HG03108 (cell line): ENCODE measurements at regions not wholly inside any gene's neighbourhood (a gene's known extent, or its start where the extent isn't known, plus 50 kb on each side); places are given as distances from the start of the nearest gene placed in this dataset.

Source experiments
- ATAC-seq: cut with Tn5 transposase; IDR thresholded peaks from one replicate; pipeline ENCODE4 v1.9.1; 2021; ENCODE audit warnings: moderate library complexity; ENCODE audit not compliant: unreplicated experiment

DNA sequence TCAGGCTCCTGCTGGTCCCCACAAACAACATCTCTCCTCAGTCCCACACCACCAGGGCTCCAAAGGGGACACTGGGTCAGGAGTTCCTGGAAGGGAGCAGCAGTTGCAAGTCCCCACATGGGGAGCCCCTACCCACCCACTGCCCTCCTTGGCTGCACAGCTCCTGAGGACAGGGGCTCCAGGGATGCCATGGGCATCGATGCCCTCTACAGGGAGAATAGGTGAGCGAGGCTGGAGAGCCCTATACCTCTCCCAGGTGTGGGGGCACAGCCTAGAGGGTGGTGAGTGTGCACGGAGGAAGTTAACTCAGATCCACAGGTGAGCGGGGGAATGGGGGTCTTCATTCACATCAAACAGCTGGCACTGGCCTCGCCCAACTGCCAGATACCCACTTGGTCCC is 141.2 kb upstream of the LINGO1 start:
- no peak for ATAC-seq

DNA sequence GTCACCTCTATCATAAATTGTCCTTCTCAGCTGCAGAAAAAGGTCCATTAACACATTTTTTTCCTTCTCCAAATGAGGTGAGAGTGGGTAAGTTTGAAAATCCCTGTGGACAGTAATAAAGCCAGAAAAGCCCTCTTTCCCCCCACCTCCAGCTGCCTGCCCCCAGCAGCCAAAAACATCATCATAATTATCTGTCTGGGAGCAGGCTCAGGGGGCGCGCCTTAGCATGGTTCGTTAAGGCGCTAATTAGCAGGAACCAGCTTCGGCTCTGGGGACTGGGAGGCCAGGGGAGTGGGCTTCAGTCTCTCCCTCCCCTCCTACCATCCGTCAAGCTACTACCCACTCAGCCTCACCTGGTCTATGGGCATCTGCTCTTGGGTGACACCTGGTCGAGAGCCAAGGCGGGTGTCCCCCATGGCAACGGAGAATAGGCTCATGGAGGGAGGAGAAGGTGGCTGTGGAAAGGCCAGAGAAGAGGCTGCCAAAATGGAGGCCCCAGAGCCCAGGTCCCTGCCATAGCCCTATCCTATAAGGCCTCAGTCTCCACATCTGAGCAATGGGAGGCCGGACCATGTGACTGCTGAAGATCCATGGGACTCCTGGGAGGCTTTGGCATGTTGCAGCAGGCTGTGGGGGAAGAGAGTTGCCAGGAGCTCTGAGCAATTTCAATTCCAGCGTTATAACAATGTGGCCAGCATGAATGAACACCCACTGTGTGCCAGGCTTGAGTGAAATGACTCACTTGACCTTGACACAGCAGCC is 140.1 kb upstream of the LINGO1 start:
- no peak for ATAC-seq

DNA sequence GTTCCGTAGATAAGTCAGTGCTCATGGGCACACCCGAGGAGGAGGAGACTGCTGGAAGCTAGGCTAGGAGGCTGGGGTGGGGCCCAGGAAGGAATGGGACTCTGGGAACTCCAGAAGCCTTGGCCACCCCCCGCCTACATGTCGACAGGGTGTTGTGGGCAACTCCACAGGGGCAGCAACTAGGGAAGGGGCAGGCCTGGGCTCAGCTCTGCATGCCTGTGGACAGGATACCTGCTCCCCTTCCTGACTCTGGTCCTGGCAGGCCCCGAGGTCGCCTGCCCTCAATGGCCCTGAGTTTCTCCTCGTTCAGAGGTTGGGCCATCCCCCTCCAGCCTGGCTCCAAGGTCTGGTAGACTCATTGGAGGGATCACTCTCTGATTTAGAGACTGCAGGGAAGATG is 138.9 kb upstream of the LINGO1 start:
- ATAC-seq = no peak

DNA sequence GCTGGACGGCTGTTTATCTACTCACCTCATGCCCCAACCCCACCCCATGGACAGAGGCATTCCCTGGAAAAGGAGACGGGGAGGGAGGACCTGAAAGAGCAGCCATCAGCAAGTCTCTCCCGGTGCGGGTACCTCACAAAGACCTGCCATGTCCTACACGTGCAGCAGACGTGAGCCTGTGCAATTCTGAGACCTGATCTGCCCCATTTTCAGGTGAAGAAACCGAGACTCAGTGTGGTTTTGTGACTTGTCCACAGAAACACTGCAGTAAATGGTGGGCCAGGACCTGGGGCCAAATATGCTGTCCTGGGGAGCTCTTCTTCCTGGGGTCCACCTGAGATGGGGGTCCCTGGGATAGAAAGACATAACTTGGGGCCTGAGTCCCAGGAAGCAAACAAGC is 137.0 kb upstream of the LINGO1 start:
- ATAC-seq = no peak

DNA sequence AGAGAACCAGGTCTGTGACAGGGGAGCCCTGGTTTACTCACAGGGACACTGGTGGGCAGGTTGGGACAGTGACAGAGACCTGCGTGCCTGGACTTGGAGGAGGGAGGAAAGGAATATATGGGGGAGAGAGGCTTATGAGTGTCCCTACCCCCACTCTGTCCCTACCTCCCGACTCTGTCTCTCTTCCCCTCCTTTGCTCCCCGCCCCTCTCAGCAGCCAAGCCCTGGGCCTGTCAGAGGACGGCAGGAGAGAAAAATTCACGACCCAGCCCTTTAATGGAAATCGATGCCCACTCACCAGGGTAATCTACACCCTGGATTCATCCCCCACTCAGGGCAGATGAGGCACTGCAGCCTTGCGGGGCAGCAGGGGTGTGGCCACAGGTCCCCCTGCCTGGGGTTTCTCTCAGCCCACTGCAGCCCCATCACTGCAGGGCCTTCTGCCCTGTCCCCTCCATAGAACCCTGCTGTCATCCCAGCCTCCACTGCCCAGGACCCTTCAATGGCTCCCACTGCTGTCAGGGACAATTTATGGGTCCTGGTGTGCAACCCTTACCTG is 135.9 kb upstream of the LINGO1 start:
- no peak for ATAC-seq

DNA sequence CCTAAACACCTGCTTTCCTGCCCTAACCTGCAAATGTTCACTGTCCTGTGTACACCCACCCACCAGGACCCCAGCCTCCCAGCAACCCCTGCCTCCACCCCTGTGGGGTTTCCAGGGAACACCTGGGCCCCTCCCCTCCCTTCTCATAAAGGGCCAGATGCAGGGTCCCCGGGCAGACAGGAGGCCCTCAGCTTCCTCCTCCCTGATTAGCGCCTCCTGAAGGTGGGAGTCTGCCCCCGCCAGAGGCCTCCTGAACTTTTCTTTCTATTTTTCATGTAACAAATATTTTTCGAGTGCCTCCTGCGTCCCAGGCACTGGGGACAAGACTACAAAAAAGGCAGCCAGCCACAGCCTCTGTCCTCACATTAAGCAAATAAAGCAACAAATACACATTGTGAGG is 135.4 kb upstream of the LINGO1 start:
- no peak for ATAC-seq

DNA sequence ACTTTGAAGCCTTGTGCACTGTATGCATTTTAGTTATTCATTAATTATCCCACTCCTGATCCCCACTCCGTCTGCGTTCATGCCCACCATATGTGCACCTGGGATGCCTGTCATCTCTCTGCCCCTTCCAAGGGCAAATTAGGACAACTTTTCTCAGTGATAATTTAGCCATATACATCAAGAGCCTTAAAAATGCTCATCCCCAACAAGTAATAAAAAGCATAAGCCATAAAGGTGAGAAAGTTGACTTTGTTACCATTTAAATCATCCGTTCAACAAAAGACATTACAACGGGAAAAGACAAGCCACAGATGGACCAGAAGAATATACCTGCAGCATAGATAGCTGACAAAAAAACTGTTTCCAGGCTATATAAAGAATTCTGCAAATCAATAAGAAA is 131.4 kb upstream of the LINGO1 start:
- no peak for ATAC-seq

DNA sequence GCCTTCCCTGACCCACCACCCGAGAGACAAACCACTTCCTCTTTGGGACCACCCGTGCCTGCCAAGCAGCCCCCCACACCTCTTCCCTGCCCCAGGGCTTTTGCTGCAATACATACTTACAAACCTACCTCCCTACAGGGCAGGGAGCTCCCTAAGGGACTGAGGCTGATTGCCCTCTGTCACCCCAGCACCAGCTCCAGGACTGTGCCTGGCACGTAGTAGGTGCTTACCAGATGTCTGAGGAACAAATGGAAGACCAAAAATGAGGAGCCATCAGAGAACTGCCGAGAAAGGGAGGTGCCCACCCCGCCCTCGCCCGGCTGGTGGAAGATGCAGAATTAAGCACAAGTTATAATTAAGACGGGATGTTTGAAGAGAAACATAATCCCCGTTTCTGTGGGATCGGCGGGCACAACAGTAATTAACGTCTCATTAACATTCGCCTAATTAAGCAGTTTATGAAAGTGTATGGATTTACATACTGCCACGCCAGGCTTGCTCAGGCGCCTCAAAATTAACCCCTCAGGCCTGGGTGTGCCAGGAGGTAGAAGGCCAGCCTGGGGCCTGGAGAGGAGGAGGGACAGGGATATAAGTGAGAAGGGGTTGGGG is 130.1 kb upstream of the LINGO1 start:
- ATAC-seq = no peak

DNA sequence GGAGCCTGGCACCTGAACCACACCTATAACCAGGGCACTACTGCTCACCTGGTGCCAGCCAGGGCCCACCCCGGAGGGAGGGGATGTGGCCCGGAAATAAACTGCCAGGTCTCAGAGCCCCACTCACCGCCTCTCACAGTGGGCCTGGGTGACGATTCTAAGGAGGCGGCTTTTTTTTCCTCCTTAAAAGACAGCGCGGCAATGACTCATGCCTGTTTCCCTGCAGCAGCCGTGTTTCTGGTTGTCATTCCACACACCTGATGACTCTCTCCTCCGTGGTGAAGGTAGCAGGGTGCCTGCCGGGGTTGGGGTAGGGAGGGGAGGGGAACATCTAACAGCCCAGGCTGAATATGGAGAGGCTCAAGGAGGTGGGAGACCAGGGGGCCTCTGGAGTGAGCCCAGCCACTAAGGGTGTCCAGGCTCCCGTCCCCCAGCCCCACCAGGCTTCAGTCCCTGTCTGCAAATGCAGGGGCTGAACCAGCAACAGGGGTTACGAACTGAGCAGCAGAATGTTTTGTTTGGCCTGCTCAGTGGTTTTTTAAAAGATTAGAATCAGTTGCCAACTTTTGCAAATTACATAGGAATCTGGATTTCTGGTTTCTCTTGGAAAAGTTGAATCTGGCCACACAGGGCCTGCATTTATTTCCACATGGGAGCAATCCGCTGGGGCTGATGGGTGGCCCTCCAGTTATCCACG is 127.3 kb upstream of the LINGO1 start:
- no peak for ATAC-seq

DNA sequence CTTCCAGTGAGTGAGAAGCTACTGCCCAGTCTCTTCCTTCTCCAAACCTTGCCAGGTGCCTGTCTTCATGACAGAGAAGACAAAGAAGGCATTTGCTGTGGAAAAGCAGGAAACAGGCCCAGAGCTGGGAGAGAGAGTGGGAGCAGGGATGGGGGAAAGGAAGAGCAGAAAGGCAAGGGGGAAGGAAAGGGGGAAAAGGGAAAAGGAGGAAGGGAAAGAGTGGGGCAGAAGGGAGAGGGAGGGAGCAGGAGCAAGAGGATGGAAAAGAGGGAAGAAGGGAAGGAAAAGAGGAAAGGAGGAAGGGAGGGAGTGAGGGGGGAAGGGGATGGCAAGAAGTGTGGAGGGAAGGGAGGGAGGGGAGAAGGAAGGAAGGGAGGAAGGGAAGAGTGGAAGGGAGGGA is 121.2 kb upstream of the LINGO1 start:
- no peak for ATAC-seq

DNA sequence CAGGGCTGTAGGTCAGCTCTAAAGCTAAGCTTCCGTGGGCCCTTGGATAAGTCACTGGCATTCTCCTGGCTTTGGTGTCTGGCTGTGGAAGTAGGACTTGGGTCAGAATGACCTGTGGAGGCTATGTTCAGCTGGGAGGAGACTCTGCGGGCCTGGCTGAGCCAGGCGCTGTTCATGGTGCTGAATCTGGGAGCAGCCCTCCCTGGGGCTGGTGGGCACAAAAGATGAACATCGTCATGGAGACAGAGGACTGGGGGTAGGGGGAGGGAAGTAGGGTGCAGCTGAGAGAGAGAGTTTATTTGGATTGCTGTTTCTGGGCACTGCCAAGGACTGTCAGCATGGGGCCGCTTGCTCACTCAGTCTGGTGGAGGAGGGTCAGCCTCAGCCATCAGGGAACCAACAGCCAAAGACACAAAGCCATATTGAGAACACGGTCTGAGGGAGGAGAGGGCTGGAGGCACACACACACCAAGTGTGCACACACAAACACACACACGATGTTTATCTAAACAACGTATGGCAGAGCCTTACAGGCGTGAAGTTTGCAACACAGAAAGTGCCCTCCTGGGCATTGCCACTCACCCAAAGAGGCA is 120.7 kb upstream of the LINGO1 start:
- ATAC-seq = no peak

DNA sequence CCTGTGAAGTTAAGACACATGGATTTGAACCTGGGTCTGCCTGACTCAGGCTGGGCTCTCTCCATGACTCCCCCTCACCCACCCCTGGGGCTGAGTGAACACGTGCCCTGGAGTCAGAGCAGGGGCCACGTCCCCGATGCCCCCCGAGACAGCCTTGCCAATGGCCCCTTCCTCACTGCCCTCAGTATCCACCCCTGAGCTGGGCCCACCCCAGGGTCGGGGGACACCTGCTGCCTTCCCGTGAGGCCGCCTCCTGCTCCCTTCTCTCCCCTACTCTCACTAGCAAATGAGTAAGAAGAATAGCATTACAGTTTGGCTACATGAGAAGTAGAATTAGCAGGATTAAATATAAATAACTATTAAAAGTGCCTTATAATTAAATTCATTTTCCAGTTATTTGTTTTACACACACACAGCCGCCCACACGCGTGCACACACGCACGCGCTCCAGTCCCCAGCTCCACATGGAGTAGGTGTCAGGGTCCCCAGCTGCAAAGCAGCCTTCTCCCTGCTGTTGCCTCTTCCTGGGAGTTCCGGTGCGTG is 117.4 kb upstream of the LINGO1 start:
- ATAC-seq = no peak

DNA sequence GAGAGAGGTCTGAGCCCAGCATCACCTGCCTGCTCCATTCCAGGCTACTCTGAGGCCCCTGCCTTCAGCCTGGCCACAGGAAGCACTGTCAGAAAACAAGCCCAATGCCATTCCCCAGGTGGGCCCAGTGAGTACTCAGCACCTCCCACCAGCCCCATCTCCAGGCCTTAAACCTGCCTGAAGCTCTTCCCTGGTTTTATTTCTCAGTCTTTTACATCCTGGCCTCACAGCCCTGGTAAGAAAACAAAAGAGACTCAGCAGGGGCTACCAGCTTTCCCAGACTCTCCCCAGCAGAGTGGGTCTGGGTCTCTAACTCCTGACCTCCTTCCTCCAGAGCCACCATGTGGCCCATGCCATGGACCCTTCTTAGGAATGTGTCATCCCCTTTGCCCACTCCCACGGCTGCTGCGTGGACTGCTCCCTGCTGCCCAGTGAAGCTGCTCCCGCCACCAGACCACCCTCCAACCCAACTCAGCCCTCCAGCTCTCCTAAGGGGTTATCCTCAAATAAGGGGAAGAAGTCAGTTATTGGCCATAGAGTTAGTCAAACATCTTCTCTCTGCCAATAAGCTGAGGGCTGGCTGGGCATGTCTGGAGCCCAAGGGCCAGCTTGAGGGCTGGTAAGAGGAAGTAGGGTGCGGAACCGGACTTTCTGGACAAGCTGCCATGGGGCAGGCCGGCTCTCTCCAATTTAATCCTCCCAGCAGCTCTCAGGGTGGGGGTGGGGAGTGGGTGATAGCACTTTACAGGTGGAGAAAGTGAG is 116.7 kb upstream of the LINGO1 start:
- no peak for ATAC-seq

DNA sequence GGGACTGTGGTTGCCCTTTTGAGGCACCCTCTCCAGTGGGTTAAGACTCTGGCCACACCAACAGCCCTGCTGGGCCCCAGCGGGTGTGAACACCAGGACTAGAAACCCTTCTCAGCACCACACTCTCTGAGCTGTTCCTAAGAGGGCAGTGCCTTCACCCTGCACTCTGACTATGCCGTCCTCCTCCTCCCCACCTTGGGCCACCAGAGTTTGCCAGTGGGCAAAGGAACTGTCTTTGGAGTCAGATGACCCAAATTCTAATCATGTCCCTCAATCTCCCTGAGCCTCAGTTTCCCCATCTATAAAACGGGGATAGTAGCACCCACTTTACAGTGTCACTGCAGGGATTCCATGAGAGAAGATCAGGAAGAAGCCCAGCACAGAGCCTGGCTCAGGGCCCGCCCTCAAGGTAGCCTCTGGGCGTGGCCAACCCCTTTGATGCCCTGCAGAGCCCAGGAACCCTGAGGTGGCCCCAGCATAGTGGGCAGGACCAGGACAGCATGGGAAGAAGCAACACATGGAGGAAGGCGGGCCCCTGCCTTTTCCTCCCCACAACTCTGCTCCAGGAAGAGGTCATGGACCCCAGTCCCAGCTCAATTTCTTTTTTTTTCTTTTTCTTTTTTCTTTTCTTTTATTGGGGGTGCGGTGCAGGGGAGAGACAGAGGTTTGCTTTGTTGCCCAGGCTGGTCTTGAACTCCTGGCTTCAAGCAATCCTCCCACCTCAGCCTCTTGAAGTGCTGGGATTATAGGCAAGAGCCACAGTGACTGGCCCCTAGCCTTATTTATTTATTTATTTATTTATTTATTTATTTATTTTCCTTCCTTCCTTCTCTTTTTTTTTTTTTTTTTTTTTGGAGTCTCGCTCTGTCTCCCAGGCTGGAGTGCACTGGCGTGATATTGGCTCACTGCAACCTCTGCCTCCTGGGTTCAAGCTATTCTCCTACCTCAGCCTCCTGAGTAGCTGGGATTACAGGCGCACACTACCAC is 115.7 kb upstream of the LINGO1 start:
- no peak for ATAC-seq

DNA sequence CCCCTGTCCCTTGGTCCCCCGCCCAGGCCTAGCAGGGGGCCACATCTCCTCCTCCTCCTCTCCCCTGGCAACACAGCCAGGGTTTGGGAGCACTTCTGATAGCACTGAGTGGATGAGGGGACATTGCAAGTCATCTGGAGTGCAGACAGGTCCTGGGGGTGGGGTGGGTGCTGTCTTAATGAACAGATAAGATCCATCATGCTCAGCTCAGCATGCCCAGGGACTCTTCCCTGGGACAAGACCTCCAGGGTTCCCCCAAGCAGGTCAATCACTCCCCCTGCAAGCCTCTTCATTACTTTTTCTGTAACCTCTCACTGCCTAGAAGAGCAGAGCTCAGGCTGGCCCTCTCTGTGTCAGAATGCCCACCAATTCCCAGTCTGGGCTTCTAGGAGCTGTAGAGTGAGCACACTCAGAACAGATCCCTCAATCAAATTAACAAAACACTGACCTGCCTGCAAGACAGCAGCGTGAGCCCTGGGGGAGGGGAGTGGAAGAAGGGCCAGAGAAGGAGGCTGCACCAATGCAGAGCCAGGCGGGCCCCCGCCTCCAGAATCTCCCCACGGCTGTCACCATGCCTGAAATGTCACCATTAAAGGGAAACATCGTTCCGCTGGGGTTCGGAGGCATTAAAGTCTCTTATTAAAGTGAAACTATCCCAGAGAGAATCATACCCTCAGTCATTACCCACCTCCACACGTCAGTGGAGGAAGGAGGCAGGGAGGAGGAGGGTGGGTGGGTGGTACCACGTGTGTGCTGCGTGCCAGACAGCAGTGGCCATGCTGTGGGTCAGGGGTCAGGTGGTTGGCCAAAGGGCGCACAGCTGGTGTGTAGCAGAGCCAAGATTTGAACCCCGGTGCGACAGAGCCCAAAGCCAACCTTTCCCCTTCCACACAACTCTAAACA is 114.7 kb upstream of the LINGO1 start:
- ATAC-seq = no peak

DNA sequence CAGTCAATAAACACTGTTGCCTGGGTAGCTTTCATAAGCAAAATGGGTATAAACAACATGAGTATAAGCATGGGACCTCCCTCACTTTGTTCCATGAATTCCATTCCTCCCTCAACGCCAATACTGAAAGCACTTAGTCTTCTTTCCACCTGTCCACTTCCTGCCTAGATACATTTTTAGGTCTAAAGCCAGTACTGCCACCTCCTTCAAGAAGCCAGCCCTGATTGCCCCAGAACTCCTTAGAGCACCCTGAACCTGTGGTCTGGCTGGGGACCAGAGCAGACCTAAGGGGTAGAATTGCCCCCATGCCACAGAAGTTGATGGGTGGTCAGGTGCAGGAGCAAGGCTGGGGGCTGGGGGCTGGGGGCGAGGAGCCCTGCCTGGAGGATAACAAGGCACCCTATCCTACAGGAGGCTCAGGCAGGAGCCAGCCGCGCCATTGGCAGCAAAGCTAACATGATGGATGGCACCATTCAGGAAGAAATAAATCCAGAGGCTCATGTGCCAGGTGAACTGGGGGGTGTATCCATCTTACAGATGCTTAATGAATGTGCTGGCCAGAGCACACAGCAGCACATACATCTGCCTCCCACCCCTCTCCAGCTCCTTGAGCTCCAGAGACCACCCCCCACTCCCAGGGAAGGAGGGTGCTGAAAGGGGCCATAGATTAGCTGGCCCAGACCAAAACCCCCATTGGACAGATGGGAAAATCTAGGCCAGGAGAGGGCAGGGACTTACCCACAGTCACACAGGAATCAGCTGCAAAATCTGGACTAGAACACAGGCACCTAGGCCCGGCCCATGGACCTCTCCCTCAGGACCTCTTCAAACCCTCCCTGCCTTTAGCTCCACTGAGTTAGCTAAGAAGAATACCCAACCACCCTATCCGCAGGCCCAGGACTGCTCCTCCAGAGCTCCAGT is 113.8 kb upstream of the LINGO1 start:
- no peak for ATAC-seq

DNA sequence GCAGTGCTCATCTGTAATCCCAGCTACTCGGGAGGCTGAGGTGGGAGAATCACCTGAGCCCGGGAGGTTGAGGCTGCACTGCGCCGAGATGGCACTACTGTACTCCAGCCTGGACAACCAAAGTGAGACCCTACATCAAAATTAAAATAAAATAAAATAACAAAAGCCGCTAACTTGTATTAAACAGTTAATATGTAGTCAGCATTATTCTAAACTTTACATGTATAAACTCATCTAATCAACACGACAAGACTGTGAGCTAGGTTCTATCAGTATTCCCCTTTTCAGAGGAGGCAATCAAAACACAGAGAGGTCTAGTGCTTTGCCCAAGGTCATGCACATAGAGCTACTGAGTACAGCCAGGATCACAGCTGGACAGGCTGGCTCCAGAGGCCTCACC is 111.7 kb upstream of the LINGO1 start:
- no peak for ATAC-seq
